ENCODE measurements at regions not wholly inside any gene's neighbourhood (a gene's known extent, or its start where the extent isn't known, plus 50 kb on each side); places are given as distances from the start of the nearest gene placed in this dataset.
"Not testable (repeated sequence)": the region's sequence is repeated elsewhere in the genome, so short reads cannot be mapped to it uniquely, and the experiment has no call there.

DNA sequence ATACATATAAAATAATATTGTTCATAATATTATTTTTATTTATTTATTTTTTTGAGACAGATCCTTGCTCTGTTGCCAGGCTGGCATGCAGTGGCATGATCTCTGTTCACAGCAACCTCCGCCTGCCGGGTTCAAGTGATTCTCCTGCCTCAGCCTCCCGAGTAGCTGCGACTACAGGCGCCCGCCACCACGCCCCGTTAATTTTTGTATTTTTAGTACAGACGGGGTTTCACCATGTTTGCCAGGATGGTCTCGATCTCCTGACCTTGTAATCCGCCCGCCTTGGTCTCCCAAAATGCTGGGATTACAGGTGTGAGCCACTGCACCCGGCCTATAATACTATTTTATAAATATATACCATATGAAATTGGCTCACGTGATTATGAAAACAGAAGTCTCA lies 832.4 kb upstream of the TPTE start:
- DNase-seq (ENCODE audit: low spot score); intact Hi-C loops (cut with DNase I): not testable (repeated sequence)

DNA sequence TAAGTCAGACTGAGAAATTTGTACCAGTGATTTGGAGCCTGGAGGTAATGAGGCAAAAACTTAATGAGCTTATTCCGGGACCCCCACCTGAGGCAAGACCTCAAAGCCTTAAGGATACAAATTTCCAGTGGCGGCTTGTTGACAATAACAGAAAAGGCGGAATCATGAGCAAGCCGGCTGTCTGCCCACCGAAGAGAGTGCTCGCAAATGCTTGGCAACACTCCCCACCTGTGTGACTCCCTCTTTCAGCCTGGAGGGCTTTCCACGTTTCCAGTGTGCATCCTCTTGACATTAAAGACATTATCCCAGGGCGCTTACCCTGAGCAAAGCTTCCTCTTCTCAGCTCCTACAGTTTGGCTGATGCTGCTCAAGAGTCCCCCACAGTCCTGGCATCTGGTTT lies 830.4 kb upstream of the TPTE start:
- DNase-seq (ENCODE audit: low spot score); intact Hi-C loops (cut with DNase I): not testable (repeated sequence)

DNA sequence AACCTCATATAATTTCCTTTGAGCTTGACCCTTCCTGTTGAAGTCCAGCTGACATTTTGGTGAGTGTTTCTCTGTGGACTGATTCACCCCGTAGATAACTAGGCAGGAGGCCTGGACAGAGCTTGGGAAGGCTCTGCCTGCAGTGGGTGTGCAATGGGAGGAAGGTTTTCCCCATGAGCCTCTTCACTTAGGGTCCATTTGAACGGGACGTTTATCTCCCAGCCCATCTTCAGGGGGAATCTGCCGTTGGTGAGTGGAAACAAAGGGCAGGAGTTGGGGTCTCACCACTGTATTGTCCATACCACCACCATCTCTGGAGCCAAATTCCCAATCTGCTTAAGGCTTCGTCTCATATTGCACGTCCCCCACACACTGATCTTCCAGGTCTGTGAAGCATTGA lies 825.6 kb upstream of the TPTE start:
- DNase-seq (ENCODE audit: low spot score); intact Hi-C loops (cut with DNase I): not testable (repeated sequence)

DNA sequence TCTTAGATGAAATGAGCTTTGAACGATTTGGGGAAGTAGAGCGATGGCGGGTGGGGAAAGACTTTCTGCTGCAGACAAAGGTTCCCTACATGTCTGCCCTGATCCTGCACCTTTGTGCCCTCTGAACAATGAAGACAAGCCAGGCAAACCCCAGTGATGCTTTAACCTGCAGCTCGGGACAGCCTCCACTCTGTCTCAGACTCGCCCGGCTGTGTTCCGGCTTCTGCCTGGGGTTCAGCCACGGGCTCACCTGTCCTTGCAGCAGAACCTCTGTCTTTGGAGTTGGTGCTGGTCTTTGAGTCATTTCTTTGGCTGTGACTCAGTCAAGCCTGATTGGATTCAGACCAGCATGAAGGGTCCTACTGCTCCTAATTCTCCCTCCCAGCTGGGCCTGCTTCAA lies 823.6 kb upstream of the TPTE start:
- intact Hi-C loops (cut with DNase I); DNase-seq (ENCODE audit: low spot score): not testable (repeated sequence)

DNA sequence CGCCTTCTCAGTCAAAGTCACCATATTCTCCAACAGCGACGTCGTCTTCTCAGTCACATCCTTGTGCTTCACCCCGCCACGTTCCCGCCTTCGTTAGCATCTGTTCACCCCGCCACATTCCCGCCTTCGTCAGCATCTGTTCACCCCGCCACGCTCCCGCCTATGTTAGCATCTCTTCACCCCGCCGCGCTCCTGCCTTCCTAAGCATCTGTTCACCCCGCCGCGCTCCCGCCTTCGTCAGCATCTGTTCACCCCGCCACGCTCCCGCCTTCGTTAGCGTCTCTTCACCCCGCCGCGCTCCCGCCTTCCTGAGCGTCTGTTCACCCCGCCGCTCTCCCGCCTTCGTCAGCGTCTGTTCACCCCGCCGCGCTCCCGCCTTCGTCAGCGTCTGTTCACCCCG lies 816.4 kb upstream of the TPTE start:
- DNase-seq (ENCODE audit: low spot score); intact Hi-C loops (cut with DNase I): not testable (repeated sequence)

DNA sequence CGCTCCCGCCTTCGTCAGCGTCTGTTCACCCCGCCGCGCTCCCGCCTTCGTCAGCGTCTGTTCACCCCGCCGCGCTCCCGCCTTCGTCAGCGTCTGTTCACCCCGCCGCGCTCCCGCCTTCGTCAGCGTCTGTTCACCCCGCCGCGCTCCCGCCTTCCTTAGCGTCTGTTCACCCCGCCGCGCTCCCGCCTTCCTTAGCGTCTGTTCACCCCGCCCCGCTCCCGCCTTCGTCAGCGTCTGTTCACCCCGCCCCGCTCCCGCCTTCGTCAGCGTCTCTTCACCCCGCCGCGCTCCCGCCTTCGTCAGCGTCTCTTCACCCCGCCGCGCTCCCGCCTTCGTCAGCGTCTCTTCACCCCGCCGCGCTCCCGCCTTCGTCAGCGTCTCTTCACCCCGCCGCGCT lies 815.9 kb upstream of the TPTE start:
- intact Hi-C loops (cut with DNase I); DNase-seq (ENCODE audit: low spot score): not testable (repeated sequence)

DNA sequence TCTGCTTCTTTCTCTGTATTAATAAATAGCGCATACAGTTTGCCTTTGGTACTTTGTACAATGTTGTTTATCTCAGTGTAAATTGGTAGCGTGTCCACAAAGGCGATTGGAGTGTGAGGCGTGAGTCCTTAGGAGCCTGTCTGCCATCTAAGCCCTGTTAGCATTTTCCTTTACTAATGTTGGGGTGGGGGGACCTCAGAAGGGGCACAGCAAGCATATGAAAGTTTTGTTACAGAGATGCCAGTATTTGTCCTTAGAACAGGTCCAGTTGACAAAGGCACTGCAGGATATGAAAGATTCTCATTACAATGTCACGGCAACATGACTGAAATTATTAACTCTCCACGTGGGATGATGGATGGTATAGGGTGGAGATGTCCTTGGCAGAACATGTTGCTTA lies 796.8 kb upstream of the TPTE start:
- DNase-seq (ENCODE audit: low spot score); intact Hi-C loops (cut with DNase I): not testable (repeated sequence)

DNA sequence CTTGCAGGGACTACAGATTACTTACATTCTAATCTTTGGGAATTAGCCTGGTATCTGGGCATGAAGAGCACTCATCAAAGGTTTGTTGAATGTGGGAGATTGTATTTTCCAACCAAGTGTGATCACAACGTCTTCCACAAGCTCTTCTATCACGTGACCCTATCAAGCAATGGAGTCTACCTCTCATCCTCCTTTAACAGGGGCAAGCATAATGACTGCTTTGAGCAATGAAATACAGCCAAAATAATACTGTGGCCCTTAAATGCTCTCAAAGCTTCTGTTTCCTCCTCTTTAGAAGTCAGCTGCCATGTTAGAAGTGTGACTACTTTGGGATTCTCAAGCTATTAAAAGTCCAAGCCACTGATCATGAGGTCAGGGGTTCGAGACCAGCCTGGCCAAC lies 794.2 kb upstream of the TPTE start:
- DNase-seq (ENCODE audit: low spot score); intact Hi-C loops (cut with DNase I): not testable (repeated sequence)

DNA sequence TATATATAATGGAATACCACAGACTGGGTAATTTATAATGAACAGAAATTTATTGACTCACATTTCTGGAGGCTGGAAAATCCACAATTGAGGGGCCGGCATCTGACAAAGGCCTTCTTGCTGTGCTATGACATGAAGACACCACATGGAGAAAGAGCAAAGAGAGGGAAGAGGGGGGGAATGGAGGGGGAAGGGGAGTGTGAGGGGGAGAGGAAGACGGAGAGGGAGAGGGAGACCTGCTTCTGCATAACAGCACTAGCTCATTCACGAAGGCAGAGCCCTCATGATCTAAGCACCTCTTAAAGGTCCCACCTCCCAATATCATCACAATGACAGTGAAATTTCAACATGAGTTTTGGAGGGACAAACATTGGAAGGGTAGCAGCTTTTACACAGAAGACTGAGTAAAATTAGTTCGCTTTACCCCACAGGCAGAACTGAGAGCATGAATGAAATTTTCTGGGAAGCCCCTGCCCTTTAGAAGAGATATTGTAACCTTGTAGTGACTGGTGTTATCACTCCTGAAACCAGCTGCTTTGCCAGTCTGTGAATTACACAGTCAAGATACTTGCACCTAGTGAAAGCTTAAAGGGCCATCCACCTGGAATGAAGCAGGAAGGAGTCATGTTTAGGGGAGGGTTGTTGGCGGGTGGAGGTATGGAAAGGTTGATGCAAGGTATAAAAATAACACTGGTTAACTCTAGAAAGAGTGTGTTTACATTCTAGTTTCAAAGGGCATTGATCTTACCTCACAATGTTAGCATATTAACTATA lies 793.0 kb upstream of the TPTE start:
- DNase-seq (ENCODE audit: low spot score); intact Hi-C loops (cut with DNase I): not testable (repeated sequence)

DNA sequence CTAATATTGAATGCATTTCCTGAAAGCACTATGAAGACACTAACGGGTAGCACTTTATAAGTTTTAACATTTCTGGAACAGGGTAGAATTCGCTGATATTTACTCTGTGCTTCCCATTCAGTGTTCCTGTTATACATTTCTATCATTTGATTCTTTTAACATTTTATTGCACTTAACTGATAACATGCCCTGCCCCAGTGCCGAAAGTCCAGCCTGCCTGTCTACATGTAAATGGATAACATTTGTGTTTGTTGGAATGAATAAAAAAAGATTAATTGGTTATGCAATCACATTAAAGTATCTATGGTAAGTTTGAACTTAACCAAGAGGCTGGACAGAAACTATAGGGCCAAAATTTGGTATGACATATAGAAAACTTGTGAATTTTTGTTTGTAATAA lies 790.5 kb upstream of the TPTE start:
- intact Hi-C loops (cut with DNase I): no loop called here
- DNase-seq (ENCODE audit: low spot score): no peak

DNA sequence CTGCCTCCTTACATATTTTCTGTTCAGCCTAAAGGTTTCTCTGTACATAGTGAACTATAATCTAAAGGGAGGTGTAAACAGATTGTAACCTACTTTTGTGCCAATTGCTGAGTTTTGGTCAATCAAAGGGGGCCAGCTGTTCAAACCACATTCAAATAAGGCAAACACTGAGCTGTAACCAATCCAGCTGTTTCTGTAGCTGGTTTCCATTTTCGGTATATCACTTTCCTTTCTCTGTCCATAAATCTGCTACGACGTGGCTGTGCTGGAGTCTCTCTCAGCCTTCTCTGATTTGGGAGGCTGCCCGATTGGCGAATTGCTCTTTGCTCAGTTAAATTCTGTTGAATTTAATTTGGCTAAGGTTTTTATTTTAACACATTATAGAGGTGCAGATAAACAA lies 790.1 kb upstream of the TPTE start:
- intact Hi-C loops (cut with DNase I); DNase-seq (ENCODE audit: low spot score): not testable (repeated sequence)

DNA sequence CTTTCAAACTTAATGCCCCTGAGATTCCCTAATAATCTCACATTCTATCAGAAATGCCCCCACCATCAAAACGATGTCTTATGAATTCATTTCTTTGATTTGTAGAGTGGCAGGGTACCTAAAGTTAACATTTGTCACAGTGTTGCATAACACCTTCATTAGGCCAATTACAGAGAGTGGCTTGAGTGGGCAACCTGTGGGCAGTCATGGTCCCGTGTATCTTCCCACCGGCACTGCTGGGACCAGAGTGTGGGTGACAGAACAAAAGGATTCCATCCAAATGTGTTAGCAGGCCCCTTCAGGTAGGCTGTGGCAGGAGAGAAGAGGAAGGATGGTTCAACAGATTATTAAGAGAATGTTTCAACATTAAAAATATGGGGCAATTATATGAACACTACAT lies 788.8 kb upstream of the TPTE start:
- intact Hi-C loops (cut with DNase I); DNase-seq (ENCODE audit: low spot score): not testable (repeated sequence)

DNA sequence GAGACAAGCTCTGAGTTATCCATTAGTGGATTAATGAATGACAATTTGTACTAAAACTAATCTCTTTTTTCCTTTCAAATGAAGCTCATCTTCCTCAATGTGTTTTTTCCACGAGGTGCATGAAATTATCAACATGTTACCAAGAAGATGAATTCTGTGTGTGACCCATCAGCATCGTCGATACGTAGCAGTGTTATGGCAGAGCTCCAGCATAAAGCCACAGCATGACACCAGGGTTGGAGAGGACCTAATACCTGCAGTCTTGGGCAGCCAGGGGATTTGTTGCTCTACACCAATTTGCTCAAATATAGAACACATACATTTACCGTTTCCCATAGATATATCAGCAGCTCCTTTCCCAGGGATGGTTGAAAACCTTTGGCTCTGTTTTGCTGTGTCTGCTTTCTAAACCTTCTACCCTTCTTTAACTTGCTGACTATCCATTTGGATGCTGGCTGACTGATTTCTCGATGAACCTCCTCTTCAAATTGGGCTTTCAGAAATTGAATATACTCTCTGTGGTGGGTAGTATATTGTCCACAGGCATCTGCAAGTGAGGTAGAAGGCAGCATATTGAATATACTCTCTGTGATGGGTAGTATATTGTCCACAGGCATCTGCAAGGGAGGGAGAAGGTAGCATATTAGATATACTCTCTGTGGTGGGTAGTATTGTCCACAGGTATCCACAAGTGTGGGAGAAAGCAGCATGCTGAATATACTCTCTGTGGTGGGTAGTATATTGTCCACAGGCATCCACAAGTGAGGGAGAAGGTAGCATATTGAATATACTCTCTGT lies 787.4 kb upstream of the TPTE start:
- DNase-seq (ENCODE audit: low spot score); intact Hi-C loops (cut with DNase I): not testable (repeated sequence)

DNA sequence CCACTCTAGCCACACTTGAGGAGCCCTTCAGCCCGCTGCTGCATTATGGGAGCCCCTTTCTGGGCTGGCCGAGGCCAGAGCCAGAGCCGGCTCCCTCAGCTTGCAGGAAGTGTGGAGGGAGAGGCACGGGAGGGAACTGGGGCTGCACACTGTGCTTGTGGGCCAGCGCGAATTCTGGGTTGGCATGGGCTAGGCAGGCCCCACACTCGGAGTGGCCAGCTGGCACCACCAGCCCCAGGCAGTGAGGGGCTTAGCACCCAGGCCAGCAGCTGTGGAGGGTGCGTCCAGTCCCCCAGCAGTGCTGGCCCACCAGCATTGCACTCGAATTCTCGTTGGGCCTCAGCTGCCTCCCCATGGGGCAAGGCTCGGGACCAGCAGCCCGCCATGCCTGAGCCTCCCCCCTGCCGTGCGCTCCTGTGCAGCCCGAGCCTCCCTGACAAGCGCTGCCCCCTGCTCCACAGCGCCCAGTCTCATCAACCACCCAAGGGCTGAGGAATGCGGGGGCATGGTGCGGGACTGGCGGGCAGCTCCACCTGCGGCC lies 785.9 kb upstream of the TPTE start:
- DNase-seq (ENCODE audit: low spot score): peak; percentile 75
- intact Hi-C loops (cut with DNase I): no loop called here

DNA sequence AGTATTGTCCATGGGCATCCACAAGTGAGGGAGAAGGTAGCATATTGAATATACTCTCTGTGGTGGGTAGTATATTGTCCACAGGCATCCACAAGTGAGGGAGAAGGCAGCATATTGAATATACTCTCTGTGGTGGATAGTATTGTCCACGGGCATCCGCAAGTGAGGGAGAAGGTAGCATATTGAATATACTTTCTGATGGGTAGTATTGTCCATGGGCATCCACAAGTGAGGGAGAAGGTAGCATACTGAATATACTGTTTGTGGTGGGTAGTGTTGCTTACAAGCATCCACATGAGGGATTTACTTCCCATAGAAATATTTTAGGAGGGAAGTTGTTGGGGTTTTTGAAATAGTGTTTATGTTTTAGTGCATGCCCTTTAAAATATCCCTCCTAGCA lies 784.1 kb upstream of the TPTE start:
- intact Hi-C loops (cut with DNase I); DNase-seq (ENCODE audit: low spot score): not testable (repeated sequence)

DNA sequence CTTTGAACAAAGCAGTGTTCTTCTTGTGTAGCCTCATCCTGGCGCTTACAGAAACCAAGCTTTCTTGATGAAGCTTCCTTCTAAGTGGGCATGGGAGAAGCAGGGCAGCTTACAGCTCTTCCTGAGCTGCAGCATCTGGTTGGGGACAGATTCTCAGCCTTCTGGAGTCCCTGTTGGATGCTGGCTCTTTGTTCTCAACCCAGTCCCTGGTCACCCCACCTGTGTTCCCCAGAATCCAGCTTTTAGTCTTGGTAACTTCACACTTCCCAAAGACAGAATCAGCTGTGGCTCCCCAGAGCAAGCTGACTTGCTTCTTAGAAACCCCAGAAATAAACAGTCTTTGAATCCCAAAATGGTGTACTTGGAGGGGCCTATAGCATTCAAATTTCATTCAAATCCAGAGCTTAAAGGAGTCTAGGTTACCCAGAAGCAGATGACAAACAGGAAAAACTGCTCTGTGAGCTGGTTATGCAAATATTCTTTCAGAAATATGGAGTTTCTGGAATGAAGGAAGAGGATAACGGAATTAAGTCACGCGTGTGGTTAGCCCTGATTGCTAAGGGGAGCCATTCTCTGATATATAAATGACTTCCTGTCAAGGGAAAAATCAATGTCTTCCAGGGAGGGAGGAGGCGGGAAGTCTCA lies 783.4 kb upstream of the TPTE start:
- intact Hi-C loops (cut with DNase I); DNase-seq (ENCODE audit: low spot score): not testable (repeated sequence)

DNA sequence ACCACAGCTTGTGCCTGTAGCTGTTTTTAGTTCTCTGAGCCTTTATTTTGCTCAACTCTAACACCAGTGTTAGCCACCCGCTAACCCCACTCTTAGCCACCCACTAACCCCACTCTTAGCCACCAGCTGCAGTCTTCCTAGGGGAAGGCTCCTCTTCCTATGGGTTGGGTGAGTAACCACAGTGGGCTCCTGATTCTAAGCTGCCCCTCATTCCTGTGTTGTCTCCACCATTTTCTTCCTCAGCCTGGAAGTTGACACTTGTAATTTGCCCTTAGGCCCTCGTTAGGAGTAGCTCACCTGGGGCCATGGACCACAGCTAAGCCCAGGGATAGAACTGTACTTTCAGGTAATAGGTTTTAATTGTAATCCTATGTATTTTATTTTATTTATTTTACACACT lies 782.9 kb upstream of the TPTE start:
- DNase-seq (ENCODE audit: low spot score): no peak
- intact Hi-C loops (cut with DNase I): no loop called here

DNA sequence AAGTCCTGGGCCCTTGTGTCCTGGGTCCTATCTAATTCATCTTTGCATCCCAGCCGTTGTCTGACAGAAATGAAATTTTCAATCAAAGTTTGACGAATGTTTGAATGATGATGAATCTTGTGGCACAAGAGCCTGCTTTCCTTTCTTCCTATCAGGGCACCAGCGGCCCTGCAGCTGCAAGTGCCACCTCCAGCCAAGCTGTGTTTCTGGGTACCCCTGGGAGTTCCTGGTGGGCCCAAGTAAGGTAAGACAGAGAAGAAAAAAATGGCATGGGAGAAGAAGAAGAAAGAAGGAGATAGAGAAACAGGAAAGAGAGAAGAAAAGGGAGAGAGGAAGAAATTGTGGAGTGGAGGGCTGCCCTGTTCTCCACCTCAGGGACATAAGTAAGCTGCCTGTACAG lies 782.1 kb upstream of the TPTE start:
- DNase-seq (ENCODE audit: low spot score): no peak
- intact Hi-C loops (cut with DNase I): no loop called here

DNA sequence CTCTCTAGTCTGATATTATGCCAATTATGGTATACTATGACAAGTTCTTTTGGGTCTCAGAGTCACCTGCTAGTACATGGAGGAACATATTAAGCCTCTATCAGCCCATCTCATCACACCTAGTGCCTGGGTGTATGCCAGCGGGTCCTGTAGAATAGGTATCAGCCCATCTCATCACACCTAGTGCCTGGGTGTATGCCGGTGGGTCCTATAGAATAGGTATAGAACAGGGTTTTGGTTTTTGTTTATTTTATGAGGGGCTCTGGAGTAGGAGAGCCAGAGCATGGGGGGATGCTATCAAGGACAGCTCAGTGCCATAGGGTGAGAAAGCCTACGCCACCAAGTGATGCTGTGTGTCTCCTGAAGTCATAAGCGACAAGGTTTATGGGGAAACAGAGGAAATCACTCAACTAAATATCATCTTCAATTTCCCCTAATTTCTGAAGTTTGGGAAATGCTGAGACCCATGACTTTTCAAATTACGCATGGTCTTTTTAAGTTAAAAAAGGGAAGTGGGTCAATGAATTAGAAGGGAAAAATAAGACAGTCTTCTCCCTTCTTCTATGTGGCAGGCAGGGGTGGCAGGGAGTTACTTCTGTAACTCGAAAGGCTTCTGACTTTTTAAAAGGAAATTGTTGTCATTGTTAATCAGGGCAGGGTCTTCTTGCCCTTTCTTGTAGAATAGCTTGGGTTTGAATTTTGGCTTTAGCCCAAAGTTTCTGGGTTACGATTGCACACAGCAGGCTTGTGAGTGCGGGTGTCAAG lies 781.0 kb upstream of the TPTE start:
- intact Hi-C loops (cut with DNase I); DNase-seq (ENCODE audit: low spot score): not testable (repeated sequence)

Measured in cardiac septum (tissue), 1 donor.